NCI-H2227 (cell line): ENCODE measurements at regions not wholly inside any gene's neighbourhood (a gene's known extent, or its start where the extent isn't known, plus 50 kb on each side); places are given as distances from the start of the nearest gene placed in this dataset.
"Not testable (repeated sequence)": the region's sequence is repeated elsewhere in the genome, so short reads cannot be mapped to it uniquely, and the experiment has no call there.

Source experiments
- DNase-seq: peaks from one replicate; lab custom pipeline; 2025; ENCODE audit not compliant: unreplicated experiment; lab: John Stamatoyannopoulos, UW

GRCh38 chr4:29310252-29310651 lies 1409.9 kb upstream of the PCDH7 start:
- no peak for DNase-seq

DNA sequence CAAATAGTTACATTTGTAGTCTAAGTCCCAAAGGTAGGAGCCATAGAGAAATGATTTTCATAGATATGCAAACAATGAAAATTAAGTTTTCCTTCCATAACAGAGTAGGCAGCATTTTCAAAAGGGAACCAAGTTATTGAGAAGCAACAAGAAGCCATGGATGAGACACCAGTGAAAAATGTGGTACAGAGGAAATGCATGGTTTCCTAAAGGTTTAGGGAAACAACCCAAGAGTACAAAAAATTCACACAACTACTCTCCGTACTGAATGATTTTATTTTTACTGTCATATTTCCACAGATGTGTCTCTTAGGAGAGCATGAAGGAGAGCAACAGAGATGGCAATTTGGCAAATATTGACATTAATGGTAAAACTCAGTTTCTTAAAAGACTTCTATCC lies 1408.9 kb upstream of the PCDH7 start:
- no peak for DNase-seq

DNA sequence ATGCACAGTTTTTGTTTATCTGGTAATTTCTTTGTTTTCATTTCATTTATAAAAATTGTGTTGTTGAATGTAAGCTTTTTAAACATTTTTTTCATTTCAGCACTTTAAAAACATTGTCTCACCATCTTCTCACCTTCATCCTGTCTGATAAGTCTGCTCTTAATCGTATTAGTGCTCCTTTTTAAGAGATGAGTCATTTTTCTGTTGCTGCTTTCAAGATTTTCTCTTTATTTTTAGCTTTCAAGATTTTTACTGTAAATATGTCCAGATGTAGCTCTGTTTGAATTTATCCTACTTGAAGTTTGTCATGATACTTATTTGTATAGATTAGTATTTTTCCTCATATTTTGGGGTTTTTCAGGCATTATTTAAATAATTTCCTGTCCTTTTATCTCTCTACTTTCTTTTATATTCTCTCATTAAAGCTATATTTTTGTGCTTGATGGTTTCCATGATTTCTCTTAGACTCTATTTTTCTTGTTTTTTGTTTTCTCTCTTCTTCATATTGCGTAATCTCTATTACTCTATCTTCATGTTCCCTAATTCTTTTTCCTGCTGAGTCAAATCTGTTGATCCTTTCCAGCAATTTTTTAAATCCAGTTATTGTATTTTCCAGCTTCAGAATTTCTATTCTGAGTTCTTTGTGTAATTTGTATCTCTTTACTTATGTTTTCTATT lies 1400.4 kb upstream of the PCDH7 start:
- DNase-seq = no peak

GRCh38 chr4:29320947-29321620 lies 1399.1 kb upstream of the PCDH7 start:
- DNase-seq = no peak

- no peak for DNase-seq
These were observed 1394.2 kb upstream of the PCDH7 start for GRCh38 chr4:29326004-29326403.

DNA sequence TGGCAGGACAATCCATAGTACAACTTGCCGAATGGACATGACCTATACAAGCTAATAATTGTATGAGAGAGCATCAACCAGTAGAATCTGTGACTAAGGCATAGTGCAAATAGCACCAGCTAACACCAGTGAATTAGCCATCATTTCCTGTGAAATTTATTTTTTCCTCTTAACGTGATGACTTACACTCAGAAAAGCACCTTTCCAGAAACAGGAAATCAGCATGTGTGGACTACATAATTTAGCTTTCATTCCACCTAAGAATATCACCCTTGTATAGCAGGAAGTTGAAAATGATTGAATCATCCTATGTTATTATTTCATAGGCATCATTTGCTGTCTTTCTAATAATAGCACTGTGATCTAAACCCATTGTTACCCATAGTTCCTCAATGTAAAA lies 1393.4 kb upstream of the PCDH7 start:
- DNase-seq = no peak

- no peak for DNase-seq
These were observed 1383.3 kb upstream of the PCDH7 start for GRCh38 chr4:29336861-29337260.

- no peak for DNase-seq
These were observed 1347.2 kb upstream of the PCDH7 start for GRCh38 chr4:29372971-29373370.

DNA sequence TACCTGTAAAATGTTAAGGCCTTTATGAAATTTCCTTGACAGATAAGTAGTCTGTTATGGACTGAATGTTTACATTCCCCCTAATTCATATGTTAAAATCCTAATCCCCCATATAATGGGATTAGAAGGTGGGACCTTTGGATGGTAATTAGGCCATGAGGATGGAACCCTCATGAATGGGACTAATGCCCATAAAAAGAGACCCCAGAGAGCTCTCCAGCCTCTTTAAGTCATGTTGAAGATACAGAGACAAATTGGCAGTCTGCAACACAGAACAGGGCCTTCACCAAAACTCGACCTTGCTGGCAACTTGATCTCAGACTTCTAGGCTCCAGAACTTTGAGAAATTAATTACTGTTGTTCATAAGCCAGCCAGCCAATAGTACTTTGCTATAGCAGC lies 1344.5 kb upstream of the PCDH7 start:
- DNase-seq = no peak

GRCh38 chr4:29378237-29378636 lies 1341.9 kb upstream of the PCDH7 start:
- not testable (repeated sequence) for DNase-seq

DNA sequence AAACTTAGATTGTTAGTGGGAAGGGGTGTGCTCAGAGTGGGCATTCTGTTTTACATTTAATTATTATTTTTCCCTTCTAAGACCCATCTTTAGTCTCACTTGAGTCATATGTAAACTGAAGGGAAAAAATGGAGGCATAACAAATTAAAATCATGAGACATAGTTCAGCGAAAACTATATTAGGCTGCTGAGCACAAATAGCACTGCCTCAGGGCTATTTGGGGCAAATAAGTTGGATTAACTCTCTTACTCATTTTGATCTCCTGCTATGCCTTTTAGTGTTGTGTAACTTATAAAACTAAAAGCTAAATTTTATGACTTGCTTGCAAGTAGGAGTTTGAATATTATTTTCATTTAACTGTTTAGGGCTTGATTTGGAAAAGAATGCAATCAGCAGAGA lies 1329.2 kb upstream of the PCDH7 start:
- DNase-seq = no peak

GRCh38 chr4:29405116-29405515 lies 1315.1 kb upstream of the PCDH7 start:
- no peak for DNase-seq

GRCh38 chr4:29415771-29416170 lies 1304.4 kb upstream of the PCDH7 start:
- DNase-seq = no peak

GRCh38 chr4:29423836-29424721 lies 1296.1 kb upstream of the PCDH7 start:
- no peak for DNase-seq

DNA sequence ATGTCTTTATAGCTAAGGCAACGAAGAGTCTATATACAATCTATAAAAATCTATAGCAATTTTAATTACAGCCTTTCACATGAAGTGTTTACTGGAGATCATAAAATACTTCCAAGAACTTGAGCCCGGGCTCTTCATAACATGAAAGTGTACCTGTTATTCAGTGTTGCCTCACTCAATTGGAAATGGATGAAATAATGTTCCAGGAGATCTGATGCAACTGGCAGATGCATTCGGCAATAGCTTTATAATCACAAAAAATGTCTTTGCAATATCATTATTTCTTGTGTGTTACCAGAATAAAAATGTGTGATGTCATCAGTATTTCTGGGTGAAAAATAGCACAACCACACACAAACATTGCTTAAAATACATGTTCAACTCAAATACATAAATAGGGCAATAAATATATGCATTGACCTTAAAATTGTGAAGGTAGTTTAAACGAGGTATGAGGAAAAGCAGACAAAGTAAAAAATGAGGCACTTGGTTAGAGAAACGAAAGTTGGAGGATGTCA lies 1266.8 kb upstream of the PCDH7 start:
- DNase-seq = no peak

- no peak for DNase-seq
These were observed 1260.2 kb upstream of the PCDH7 start for GRCh38 chr4:29459926-29460325.

DNA sequence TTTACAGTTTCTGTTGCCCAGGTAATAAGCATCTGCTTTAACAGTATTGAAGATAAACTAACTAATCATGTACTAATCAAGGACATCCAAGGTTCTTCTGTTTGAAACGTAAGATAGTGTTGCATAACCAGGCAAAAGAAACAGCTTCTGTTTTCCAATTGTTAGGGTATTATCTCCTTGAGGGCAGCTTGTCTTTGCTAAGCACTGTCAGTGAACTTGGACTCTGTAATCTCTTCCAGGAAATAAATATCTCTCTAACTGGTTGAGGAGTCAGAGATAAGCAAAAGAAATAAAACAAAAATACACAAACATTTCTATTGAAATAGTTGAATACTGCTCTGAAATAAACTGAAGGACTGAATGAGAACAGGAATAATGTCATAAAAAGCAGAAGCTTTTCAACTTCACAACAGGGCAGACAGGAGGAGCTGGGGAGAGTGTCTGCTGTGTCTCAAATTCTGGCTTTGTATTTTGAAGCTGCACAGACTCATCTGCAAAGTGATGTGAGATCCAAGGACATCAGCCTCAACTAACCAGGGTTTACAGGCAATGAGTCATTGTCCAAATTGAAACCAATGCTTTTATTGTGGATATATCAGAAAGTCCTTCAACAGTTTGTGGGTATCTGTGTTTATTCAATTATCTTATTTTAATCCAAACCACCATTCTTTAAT lies 1253.0 kb upstream of the PCDH7 start:
- no peak for DNase-seq
